Kidney (tissue), 13 donors: ENCODE measurements at regions not wholly inside any gene's neighbourhood (a gene's known extent, or its start where the extent isn't known, plus 50 kb on each side); places are given as distances from the start of the nearest gene placed in this dataset.

Source experiments
- DNase-seq, 5 donors: peaks; one replicate each; pipeline ENCODE4 v3.0.0-alpha.2; 2013 to 2020
- FAIRE-seq: peaks from 2 replicates; lab custom pipeline; 2012; peaks lifted over from hg19 to GRCh38; lab: Jason Lieb, UNC
- H3K27ac ChIP-seq, 2 donors: one replicate each; pipeline ENCODE4 v1.7.0; 2013; ENCODE audit warnings: low read depth in 2 of 2, low read length in 2 of 2, inconsistent platforms in 1 of 2
- H3K27me3 ChIP-seq: one replicate; pipeline ENCODE4 v1.7.1; 2013; ENCODE audit warnings: low read length, inconsistent platforms; ENCODE audit not compliant: control insufficient read depth, insufficient read depth
- H3K36me3 ChIP-seq, 3 donors: one replicate each; pipeline versions ENCODE4 v1.7.0 to v1.7.1; 2013; ENCODE audit warnings: low read length in 3 of 3, control low read depth in 1 of 3, inconsistent platforms in 1 of 3; ENCODE audit not compliant: insufficient read depth in 3 of 3, control insufficient read depth in 2 of 3
- H3K4me1 ChIP-seq, 3 donors: one replicate each; pipeline versions ENCODE4 v1.7.0 to v1.7.1; 2013; ENCODE audit warnings: low read length in 3 of 3, inconsistent platforms in 1 of 3, low read depth in 1 of 3; ENCODE audit not compliant: control insufficient read depth in 2 of 3, insufficient read depth in 2 of 3
- H3K4me3 ChIP-seq, 3 donors: one replicate each; pipeline versions ENCODE4 v1.7.0 to v1.8.1; 2013; ENCODE audit warnings: low read length in 3 of 3, control low read depth in 1 of 3, inconsistent platforms in 1 of 3
- H3K9ac ChIP-seq, 3 donors: one replicate each; pipeline versions ENCODE4 v1.7.0 to v1.7.1; 2013; ENCODE audit warnings: low read length in 3 of 3, control low read depth in 1 of 3, inconsistent platforms in 1 of 3
- H3K9me3 ChIP-seq, 3 donors: one replicate each; pipeline versions ENCODE4 v1.7.0 to v1.7.1; 2013; ENCODE audit warnings: low read length in 3 of 3, control low read depth in 1 of 3, inconsistent platforms in 1 of 3; ENCODE audit not compliant: control insufficient read depth in 2 of 3, insufficient read depth in 1 of 3
- CTCF ChIP-seq: IDR thresholded peaks from 3 replicates; pipeline ENCODE4 v1.5.1; 2012; ENCODE audit warnings: mild to moderate bottlenecking, moderate library complexity, borderline replicate concordance; ENCODE audit not compliant: insufficient read depth; ENCODE audit errors: extremely low read depth
- intact Hi-C: fragments of 100-400 bp; cut with DNase I; formaldehyde crosslinking; loops from one replicate; pipeline ENCODE4 v1.11.1; 2022
- donor health status: control.
- donor health status: control.
- donor health status: control.
- donor health status: control.
- donor health status: control.
- donor health status: DM: yes; HTN: yes; CAD: no.
- donor health status: Normal renal cell carcinoma (clear cell type).

GRCh38 chr11:111162305-111162704, 83.2 kb upstream of the POU2AF2 start:
- no peak for TF ChIP-seq CTCF
- DNase-seq (no peak), FAIRE-seq (no peak)
- Histone ChIP-seq H3K9me3 (no peaks in the 10 kb centered on the region), H3K36me3 (no peaks in the 10 kb centered on the region), H3K27ac (no peak overlapping the region), H3K4me1 (no peaks in the 10 kb centered on the region), H3K9ac (no peak overlapping the region), H3K27me3 (no peaks in the 10 kb centered on the region), H3K4me3 (no peak overlapping the region)
- intact Hi-C loops, result no loop called here

GRCh38 chr11:111157571-111157970, 88.0 kb upstream of the POU2AF2 start:
- no peak overlapping the region for H3K27ac ChIP-seq
- no peaks in the 10 kb centered on the region for H3K36me3 ChIP-seq
- H3K4me1 ChIP-seq, result no peaks in the 10 kb centered on the region
- no peaks in the 10 kb centered on the region for H3K9me3 ChIP-seq
- H3K4me3 ChIP-seq, result no peak overlapping the region
- no peaks in the 10 kb centered on the region for H3K27me3 ChIP-seq
- intact Hi-C loops, result no loop called here
- no peak overlapping the region for H3K9ac ChIP-seq
- no peak for TF ChIP-seq CTCF
- DNase-seq (peak in 1 of 5 donors; percentile 43), FAIRE-seq (no peak)

- no peak for TF ChIP-seq CTCF
- Histone ChIP-seq H3K4me1 (no peaks in the 10 kb centered on the region), H3K9me3 (no peaks in the 10 kb centered on the region), H3K9ac (no peak overlapping the region), H3K27me3 (no peaks in the 10 kb centered on the region), H3K4me3 (no peak overlapping the region), H3K27ac (no peak overlapping the region), H3K36me3 (no peaks in the 10 kb centered on the region)
- intact Hi-C loops, result no loop called here
- FAIRE-seq (no peak), DNase-seq (no peak)
Observed at GRCh38 chr11:111155021-111155420, 90.5 kb upstream of the POU2AF2 start.

- DNase-seq, result no peak
- Histone ChIP-seq H3K4me3 (no peak overlapping the region), H3K4me1 (no peaks in the 10 kb centered on the region), H3K9me3 (no peaks in the 10 kb centered on the region), H3K27me3 (no peaks in the 10 kb centered on the region), H3K9ac (no peak overlapping the region), H3K27ac (no peak overlapping the region), H3K36me3 (no peaks in the 10 kb centered on the region)
- no peak for FAIRE-seq
- intact Hi-C loops, result no loop called here
- TF ChIP-seq CTCF, result no peak
Observed at GRCh38 chr11:111153194-111153593, 92.3 kb upstream of the POU2AF2 start.
